ENCODE measurements at regions not wholly inside any gene's neighbourhood (a gene's known extent, or its start where the extent isn't known, plus 50 kb on each side); places are given as distances from the start of the nearest gene placed in this dataset.
"Not testable (repeated sequence)": the region's sequence is repeated elsewhere in the genome, so short reads cannot be mapped to it uniquely, and the experiment has no call there.

DNA sequence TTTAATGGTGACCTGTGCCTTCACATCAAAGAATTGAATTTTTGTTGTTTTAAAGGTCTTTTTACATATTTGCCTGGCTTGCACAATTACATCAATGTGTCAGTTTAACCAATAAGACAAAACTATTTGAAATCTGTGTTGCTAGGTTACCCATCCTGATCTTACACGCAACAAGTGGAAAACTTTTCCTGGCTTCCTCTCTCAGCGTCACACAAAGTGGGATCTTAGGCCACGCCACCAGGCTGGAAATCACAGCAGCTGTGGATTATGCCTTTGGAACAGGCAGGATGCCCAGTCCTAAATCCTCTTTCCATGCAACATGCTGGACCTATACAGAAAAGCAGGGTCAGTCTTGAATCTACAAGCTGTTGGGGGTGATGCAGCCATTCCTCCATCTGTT lies 298.2 kb upstream of the HNRNPA3 start:
- Histone ChIP-seq H3K9me3 (ENCODE audit: control insufficient read depth, low read length) (no peaks in the 10 kb centered on the region), H3K4me1 (ENCODE audit: control insufficient read depth, insufficient read depth, low read length) (no peaks in the 10 kb centered on the region), H3K27ac (ENCODE audit: low read length) (no peak overlapping the region), H3K27me3 (ENCODE audit: control insufficient read depth, insufficient read depth) (no peaks in the 10 kb centered on the region), H3K4me3 (ENCODE audit: low read length) (no peak overlapping the region)
- WGBS = 68% methylated on average over 3 of the region's 3 CpGs
- DNase-seq (no peak), ATAC-seq (no peak)
- intact Hi-C loops (cut with DNase I) = no loop called here

DNA sequence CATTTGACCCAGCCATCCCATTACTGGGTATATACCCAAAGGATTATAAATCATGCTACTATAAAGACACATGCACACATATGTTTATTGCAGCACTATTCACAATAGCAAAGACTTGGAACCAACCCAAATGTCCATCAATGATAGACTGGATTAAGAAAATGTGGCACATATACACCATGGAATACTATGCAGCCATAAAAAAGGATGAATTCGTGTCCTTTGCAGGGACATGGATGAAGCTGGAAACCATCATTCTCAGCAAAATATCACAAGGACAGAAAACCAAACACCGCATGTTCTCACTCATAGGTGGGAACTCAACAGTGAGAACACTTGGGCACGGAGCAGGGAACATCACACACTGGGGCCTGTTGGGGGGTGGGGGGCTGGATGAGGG lies 290.0 kb upstream of the HNRNPA3 start:
- intact Hi-C loops (cut with DNase I) = not testable (repeated sequence)
- 93% methylated on average over 3 of the region's 3 CpGs for WGBS

DNA sequence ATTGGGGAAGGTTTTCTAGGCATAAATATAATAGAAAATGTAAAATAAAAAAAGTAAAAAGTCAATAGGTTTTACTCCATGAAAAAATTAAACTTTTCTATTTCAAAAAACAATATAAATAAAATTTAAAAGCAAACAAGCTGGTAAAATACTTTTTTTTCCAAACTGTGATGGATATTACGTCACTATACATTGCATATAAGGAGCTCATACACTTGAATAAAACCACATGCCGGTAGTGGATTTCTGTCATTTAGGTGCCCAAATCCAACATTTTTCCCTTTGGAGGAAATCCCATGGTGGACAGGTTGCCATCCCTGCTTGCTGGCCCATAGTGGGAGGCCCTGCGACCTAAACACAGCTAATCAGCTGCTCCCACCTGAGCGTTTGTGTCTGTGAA lies 289.4 kb upstream of the HNRNPA3 start:
- DNase-seq (no peak), ATAC-seq (no peak)
- Histone ChIP-seq H3K9me3 (ENCODE audit: control insufficient read depth, low read length) (no peaks in the 10 kb centered on the region), H3K4me3 (ENCODE audit: low read length) (no peak overlapping the region), H3K4me1 (ENCODE audit: control insufficient read depth, insufficient read depth, low read length) (no peaks in the 10 kb centered on the region), H3K27me3 (ENCODE audit: control insufficient read depth, insufficient read depth) (no peaks in the 10 kb centered on the region), H3K27ac (ENCODE audit: low read length) (no peak overlapping the region)
- intact Hi-C loops (cut with DNase I) = no loop called here
- WGBS = 87% methylated on average over 4 of the region's 4 CpGs

More for the DNA sequence above, 290.0 kb upstream of the HNRNPA3 start:
- H3K4me3 ChIP-seq (ENCODE audit: low read length); H3K9me3 ChIP-seq (ENCODE audit: control insufficient read depth, low read length); H3K27ac ChIP-seq (ENCODE audit: low read length); DNase-seq; H3K27me3 ChIP-seq (ENCODE audit: control insufficient read depth, insufficient read depth); H3K4me1 ChIP-seq (ENCODE audit: control insufficient read depth, insufficient read depth, low read length); ATAC-seq: not testable (repeated sequence)

- intact Hi-C loops (cut with DNase I) = no loop called here
- H3K4me3 ChIP-seq (ENCODE audit: low read length) = no peak overlapping the region
- WGBS = 73% methylated on average over 7 of the region's 7 CpGs
- H3K4me1 ChIP-seq (ENCODE audit: control insufficient read depth, insufficient read depth, low read length) = no peaks in the 10 kb centered on the region
- ATAC-seq (no peak), DNase-seq (no peak)
- H3K27me3 ChIP-seq (ENCODE audit: control insufficient read depth, insufficient read depth) = no peaks in the 10 kb centered on the region
- no peak overlapping the region for H3K27ac ChIP-seq (ENCODE audit: low read length)
- H3K9me3 ChIP-seq (ENCODE audit: control insufficient read depth, low read length) = no peaks in the 10 kb centered on the region
Measured at GRCh38 chr2:176924909-176925534, 287.6 kb upstream of the HNRNPA3 start.

GRCh38 chr2:176926453-176926852 lies 286.1 kb upstream of the HNRNPA3 start:
- intact Hi-C loops (cut with DNase I) = no loop called here
- DNase-seq (no peak), ATAC-seq (no peak)
- H3K4me1 ChIP-seq (ENCODE audit: control insufficient read depth, insufficient read depth, low read length) = no peaks in the 10 kb centered on the region
- no peak overlapping the region for H3K4me3 ChIP-seq (ENCODE audit: low read length)
- H3K27me3 ChIP-seq (ENCODE audit: control insufficient read depth, insufficient read depth) = no peaks in the 10 kb centered on the region
- H3K27ac ChIP-seq (ENCODE audit: low read length) = no peak overlapping the region
- H3K9me3 ChIP-seq (ENCODE audit: control insufficient read depth, low read length) = no peaks in the 10 kb centered on the region
- 45% methylated on average over 1 of the region's 1 CpG for WGBS

DNA sequence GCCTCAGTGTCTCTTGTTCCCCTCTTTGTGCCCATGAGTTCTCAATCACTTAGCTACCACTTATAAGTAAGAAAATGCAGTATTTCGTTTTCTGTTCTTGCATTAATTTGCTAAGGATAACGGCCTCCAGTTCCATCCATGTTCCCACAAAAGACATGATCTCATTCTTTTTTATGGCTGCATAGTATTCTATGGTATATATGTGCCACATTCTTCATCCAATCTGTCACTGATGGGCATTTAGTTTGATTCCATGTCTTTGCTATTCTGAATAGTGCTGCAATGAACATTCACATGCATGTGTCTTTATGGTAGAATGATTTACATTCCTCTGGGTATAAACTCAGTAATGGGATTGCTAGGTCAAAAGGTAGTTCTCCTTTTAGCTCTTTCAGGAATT lies 283.2 kb upstream of the HNRNPA3 start:
- DNase-seq; H3K27me3 ChIP-seq (ENCODE audit: control insufficient read depth, insufficient read depth); H3K27ac ChIP-seq (ENCODE audit: low read length); ATAC-seq; intact Hi-C loops (cut with DNase I); H3K4me1 ChIP-seq (ENCODE audit: control insufficient read depth, insufficient read depth, low read length); H3K4me3 ChIP-seq (ENCODE audit: low read length); H3K9me3 ChIP-seq (ENCODE audit: control insufficient read depth, low read length): not testable (repeated sequence)
- WGBS = 65% methylated on average over 2 of the region's 2 CpGs

DNA sequence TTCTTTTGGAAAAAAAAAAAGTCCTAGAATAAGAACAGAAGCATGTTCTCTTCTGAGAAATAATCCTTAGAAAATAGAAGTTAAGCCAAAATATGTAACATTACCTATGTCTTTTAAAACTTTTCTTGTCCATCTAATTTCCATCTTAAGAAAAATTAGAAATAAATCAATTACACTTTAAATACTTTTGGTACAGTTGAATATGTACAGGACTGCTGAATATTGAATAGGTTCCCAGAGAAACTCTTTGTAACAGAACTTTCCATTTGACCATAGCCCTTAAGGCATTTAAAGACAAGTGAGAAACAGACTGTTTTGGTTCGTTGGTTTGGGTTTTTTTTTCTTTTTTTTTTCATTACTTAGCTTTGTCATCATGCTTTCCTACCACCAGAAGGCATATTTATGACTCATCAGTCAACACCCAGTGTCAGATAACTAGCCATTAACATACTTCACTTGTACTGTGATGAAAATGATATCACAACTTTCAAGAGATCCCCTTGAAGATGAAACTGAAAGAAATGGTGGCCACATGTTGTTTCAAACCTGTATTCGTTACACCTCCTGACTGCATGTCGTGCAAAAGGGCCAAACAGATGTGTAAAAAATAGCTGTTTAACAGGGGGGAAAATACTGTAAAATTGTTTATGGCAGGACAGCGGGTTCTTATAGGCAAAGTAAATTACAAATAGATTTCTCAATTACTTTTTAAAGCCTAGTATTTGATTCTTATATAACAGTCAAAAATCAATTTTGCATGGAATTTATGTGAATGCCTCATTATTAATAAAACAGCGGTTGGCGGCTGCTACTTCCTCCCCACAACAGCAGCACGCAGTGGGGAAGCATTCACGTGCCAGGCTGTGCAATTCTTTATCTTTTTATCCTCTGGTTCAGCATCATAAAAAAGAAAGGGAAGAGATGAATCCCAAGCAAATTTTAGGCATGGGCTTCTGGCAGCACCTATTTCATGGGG lies 280.7 kb upstream of the HNRNPA3 start:
- ATAC-seq (no peak), DNase-seq (no peak)
- Histone ChIP-seq H3K4me1 (ENCODE audit: control insufficient read depth, insufficient read depth, low read length) (no peaks in the 10 kb centered on the region), H3K4me3 (ENCODE audit: low read length) (no peak overlapping the region), H3K9me3 (ENCODE audit: control insufficient read depth, low read length) (no peaks in the 10 kb centered on the region), H3K27me3 (ENCODE audit: control insufficient read depth, insufficient read depth) (no peaks in the 10 kb centered on the region), H3K27ac (ENCODE audit: low read length) (no peak overlapping the region)
- intact Hi-C loops (cut with DNase I) = no loop called here
- 61% methylated on average over 8 of the region's 8 CpGs for WGBS

GRCh38 chr2:176934131-176934530 lies 278.5 kb upstream of the HNRNPA3 start:
- 91% methylated on average over 5 of the region's 5 CpGs for WGBS
- Histone ChIP-seq H3K27me3 (ENCODE audit: control insufficient read depth, insufficient read depth) (no peaks in the 10 kb centered on the region), H3K4me1 (ENCODE audit: control insufficient read depth, insufficient read depth, low read length) (no peaks in the 10 kb centered on the region), H3K4me3 (ENCODE audit: low read length) (no peak overlapping the region), H3K27ac (ENCODE audit: low read length) (no peak overlapping the region), H3K9me3 (ENCODE audit: control insufficient read depth, low read length) (no peaks in the 10 kb centered on the region)
- no peak for ATAC-seq
- no peak for DNase-seq
- intact Hi-C loops (cut with DNase I) = no loop called here

DNA sequence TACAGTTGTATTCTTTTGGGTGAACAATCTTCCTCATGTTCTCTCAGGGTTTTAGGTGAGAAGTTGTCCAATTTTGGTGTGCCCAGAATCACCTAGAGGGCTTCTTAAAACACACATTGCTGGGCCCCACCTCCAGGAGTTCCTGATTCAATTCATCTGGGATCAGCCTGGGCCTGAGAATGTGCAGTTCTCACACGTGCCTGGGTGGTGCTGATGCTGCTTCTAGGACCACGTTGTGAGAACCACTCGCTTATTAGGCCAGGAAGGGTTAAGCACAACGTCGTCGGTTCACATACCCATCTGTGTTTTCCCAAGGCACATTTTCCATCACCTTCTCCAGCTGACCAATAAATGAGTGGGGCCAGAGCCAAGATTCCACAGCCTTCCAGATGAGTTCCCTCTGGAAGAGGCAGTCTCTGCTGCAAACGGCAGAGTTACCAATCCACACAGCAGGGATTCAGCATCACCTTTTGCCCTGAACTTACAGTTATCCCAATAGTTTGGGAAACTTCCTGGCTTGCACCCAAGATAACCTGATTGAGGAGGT lies 277.7 kb upstream of the HNRNPA3 start:
- H3K4me1 ChIP-seq (ENCODE audit: control insufficient read depth, insufficient read depth, low read length) = no peaks in the 10 kb centered on the region
- H3K27ac ChIP-seq (ENCODE audit: low read length) = no peak overlapping the region
- ATAC-seq = no peak
- no peaks in the 10 kb centered on the region for H3K27me3 ChIP-seq (ENCODE audit: control insufficient read depth, insufficient read depth)
- WGBS = 26% methylated on average over 7 of the region's 7 CpGs
- intact Hi-C loops (cut with DNase I) = no loop called here
- H3K4me3 ChIP-seq (ENCODE audit: low read length) = no peak overlapping the region
- no peaks in the 10 kb centered on the region for H3K9me3 ChIP-seq (ENCODE audit: control insufficient read depth, low read length)
- no peak for DNase-seq

GRCh38 chr2:176935543-176936102 lies 277.0 kb upstream of the HNRNPA3 start:
- no peak for ATAC-seq
- no peaks in the 10 kb centered on the region for H3K9me3 ChIP-seq (ENCODE audit: control insufficient read depth, low read length)
- H3K27me3 ChIP-seq (ENCODE audit: control insufficient read depth, insufficient read depth) = no peaks in the 10 kb centered on the region
- intact Hi-C loops (cut with DNase I) = no loop called here
- no peak overlapping the region for H3K4me3 ChIP-seq (ENCODE audit: low read length)
- no peaks in the 10 kb centered on the region for H3K4me1 ChIP-seq (ENCODE audit: control insufficient read depth, insufficient read depth, low read length)
- no peak for DNase-seq
- 65% methylated on average over 5 of the region's 5 CpGs for WGBS
- H3K27ac ChIP-seq (ENCODE audit: low read length) = no peak overlapping the region

- 39% methylated on average over 3 of the region's 3 CpGs for whole genome bisulfite sequencing
- Histone ChIP-seq H3K4me1 (ENCODE audit: control insufficient read depth, insufficient read depth, low read length) (no peaks in the 10 kb centered on the region), H3K27me3 (ENCODE audit: control insufficient read depth, insufficient read depth) (no peaks in the 10 kb centered on the region), H3K9me3 (ENCODE audit: control insufficient read depth, low read length) (no peaks in the 10 kb centered on the region), H3K4me3 (ENCODE audit: low read length) (no peak overlapping the region), H3K27ac (ENCODE audit: low read length) (no peak overlapping the region)
- intact Hi-C loops (cut with DNase I) = no loop called here
- DNase-seq = no peak
- no peak for ATAC-seq
Measured at GRCh38 chr2:176936410-176936809, 276.2 kb upstream of the HNRNPA3 start.
